Large intestine (tissue), 3 donors: ENCODE measurements at regions not wholly inside any gene's neighbourhood (a gene's known extent, or its start where the extent isn't known, plus 50 kb on each side); places are given as distances from the start of the nearest gene placed in this dataset.

Source experiments
- DNase-seq, 2 donors: peaks; one replicate each; pipeline versions ENCODE4 v3.0.0 to v3.0.0-alpha.2; 2013
- H3K27ac ChIP-seq: one replicate; pipeline ENCODE4 v1.5.1; 2013; ENCODE audit warnings: low read length
- H3K27me3 ChIP-seq: 2 replicates; pipeline ENCODE4 v1.6.1; 2013; ENCODE audit warnings: low read length; ENCODE audit not compliant: control insufficient read depth, insufficient read depth
- H3K36me3 ChIP-seq: 2 replicates; pipeline ENCODE4 v1.6.1; 2013; ENCODE audit warnings: low read length; ENCODE audit not compliant: control insufficient read depth, insufficient read depth
- H3K4me1 ChIP-seq: one replicate; pipeline ENCODE4 v1.6.1; 2013; ENCODE audit warnings: low read length; ENCODE audit not compliant: control insufficient read depth, insufficient read depth
- H3K4me3 ChIP-seq: one replicate; pipeline ENCODE4 v1.5.1; 2013; ENCODE audit warnings: low read length
- H3K9me3 ChIP-seq: one replicate; pipeline ENCODE4 v1.6.1; 2013; ENCODE audit warnings: mild to moderate bottlenecking, low read depth, low read length, moderate library complexity; ENCODE audit not compliant: control insufficient read depth
- WGBS: methylation state at CpG from one replicate; pipeline ENCODE4 v1.1.5; 2013; ENCODE audit warnings: low lambda C conversion rate; ENCODE audit not compliant: insufficient coverage; 5-methylcytosine and 5-hydroxymethylcytosine counted together

DNA sequence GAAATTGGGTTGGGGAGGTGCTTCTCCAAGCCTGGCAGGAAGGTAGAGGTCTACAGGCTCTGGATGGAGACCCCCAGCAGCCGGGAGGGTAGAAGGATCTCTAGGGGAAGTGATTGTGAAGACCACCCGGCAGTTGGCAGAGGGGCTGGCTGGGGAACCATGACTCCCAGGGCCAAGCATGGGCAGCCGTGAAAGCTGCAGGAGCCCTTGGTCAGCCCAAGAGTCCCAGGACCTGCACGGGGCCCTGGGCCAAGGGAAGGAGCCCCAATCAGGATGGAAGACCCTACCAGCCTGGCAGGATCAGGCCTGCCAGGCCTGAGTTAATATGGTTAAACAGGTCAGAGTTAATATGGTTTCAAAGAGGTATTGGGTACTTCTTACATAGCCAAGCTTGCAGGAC lies 126.3 kb upstream of the NANOS1 start:
- H3K4me3 ChIP-seq: no peak overlapping the region
- DNase-seq: no peak
- H3K9me3 ChIP-seq: no peaks in the 10 kb centered on the region
- no peaks in the 10 kb centered on the region for H3K36me3 ChIP-seq
- H3K4me1 ChIP-seq: no peaks in the 10 kb centered on the region
- no peaks in the 10 kb centered on the region for H3K27me3 ChIP-seq
- no peak overlapping the region for H3K27ac ChIP-seq
- WGBS: no CpG with 5 or more reads among the region's 4 CpGs

DNA sequence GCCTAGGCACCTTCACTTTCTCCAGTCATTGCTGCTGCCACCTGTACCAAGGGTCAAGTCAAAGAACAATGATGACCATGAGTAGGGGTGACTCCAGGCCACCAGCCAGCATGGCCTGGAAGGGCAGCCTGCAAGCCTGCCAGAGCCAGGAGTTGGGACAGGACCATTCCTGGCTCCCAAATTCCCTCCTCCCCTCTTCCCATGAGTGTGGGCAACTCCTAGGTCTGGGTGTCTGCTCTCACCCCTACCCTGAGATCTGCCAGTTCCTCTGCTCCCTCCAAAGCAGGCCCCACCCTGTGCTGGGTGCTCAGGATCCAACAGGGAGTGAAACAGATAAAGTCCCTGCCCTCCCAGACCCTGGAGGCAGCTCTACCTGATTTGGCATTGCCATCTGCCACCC lies 125.8 kb upstream of the NANOS1 start:
- Histone ChIP-seq H3K27me3 (no peaks in the 10 kb centered on the region), H3K4me3 (no peak overlapping the region), H3K4me1 (no peaks in the 10 kb centered on the region), H3K27ac (no peak overlapping the region), H3K9me3 (no peaks in the 10 kb centered on the region), H3K36me3 (no peaks in the 10 kb centered on the region)
- DNase-seq: no peak

DNA sequence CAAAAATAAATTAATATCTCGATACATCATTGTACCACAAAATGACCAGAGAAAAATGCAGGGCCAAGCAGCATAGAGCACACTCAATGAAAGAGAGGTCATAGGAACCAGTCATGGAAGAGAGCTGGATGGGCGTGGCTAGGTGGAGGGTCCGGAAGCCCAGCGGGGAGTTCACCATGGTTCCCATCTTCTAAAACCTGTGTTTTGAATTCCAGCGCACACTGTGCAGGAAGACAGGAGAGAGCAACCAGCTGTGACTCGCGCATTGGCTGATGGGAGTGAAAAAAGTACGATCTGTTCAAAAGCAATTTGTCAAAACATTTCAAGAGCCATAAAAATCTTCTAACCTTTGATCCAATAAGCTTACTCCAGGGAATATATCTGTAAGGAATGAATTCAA lies 125.2 kb upstream of the NANOS1 start:
- no peaks in the 10 kb centered on the region for H3K36me3 ChIP-seq
- 60% methylated on average over 1 of the region's 8 CpGs for WGBS

GRCh38 chr10:118907051-118907450 lies 122.5 kb upstream of the NANOS1 start:
- WGBS: no CpG with 5 or more reads among the region's 5 CpGs
- no peak overlapping the region for H3K4me3 ChIP-seq
- DNase-seq: no peak
- H3K36me3 ChIP-seq: no peaks in the 10 kb centered on the region
- no peak overlapping the region for H3K27ac ChIP-seq
- no peaks in the 10 kb centered on the region for H3K4me1 ChIP-seq
- H3K9me3 ChIP-seq: no peaks in the 10 kb centered on the region
- H3K27me3 ChIP-seq: no peaks in the 10 kb centered on the region

More for the DNA sequence above, 125.2 kb upstream of the NANOS1 start:
- Histone ChIP-seq H3K27ac (no peak overlapping the region), H3K4me3 (no peak overlapping the region), H3K9me3 (no peaks in the 10 kb centered on the region), H3K27me3 (no peaks in the 10 kb centered on the region), H3K4me1 (no peaks in the 10 kb centered on the region)
- no peak for DNase-seq

GRCh38 chr10:118908557-118909256 lies 120.8 kb upstream of the NANOS1 start:
- no peak for DNase-seq
- no CpG with 5 or more reads among the region's 16 CpGs for WGBS
- Histone ChIP-seq H3K27ac (no peak overlapping the region), H3K36me3 (no peaks in the 10 kb centered on the region), H3K4me3 (no peak overlapping the region), H3K4me1 (no peaks in the 10 kb centered on the region), H3K9me3 (no peaks in the 10 kb centered on the region), H3K27me3 (no peaks in the 10 kb centered on the region)

DNA sequence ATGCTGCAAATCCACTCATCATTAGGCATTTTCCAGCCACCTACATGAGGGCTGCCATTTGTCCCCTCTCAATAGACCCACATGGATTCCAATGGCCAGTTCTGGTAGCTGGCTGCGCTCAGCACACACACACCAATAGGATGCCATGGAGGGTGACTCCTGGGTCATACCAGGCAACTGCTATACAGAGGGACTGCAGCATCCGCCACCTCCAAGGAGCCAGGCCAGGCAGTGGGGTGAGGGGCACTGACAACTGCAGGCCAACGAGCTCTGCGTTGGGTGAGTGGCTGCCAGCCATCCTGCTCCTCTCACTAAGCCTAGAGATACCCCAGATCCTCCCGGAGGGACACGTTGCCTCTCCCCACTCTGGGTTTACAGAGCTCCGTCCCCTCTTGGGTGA lies 118.8 kb upstream of the NANOS1 start:
- H3K4me3 ChIP-seq: no peak overlapping the region
- no peaks in the 10 kb centered on the region for H3K27me3 ChIP-seq
- DNase-seq: no peak
- H3K9me3 ChIP-seq: no peaks in the 10 kb centered on the region
- no peaks in the 10 kb centered on the region for H3K4me1 ChIP-seq
- no peak overlapping the region for H3K27ac ChIP-seq
- H3K36me3 ChIP-seq: no peaks in the 10 kb centered on the region
- WGBS: no CpG with 5 or more reads among the region's 7 CpGs

- 100% methylated on average over 1 of the region's 5 CpGs for WGBS
Observed at GRCh38 chr10:118911363-118911762, 118.2 kb upstream of the NANOS1 start.

DNA sequence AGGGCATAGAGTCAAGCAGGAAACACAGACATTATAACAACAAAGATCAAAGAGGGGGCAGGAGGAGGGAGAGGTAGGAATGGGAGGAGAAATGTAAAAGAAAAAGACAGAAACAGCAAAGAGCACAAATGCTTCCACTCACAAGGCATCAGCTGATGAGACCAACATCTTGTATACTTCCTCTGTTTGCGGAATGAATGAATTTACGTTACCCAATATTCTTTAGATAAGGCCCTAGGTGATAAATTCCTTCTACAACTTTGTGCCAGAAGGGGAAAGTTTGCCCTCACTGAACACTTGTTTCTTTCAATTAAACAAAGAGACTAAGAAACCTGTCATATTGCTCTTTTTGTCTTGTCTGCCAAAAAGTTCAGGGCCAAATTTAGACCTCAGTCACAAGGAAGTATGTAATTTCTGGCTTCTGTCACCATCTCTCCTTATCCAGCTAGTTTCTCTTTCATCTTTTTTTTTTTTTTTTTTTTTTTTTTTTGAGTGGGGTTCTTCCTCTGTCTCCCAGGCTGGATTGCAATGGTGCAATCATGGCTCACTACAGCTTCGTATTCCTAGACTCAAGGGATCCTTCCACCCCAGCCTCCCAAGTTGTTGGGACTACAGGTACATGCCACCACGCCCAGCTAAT lies 116.4 kb upstream of the NANOS1 start:
- H3K36me3 ChIP-seq: no peaks in the 10 kb centered on the region
- no peak for DNase-seq
- 67% methylated on average over 2 of the region's 4 CpGs for WGBS
- H3K4me3 ChIP-seq: no peak overlapping the region
- H3K4me1 ChIP-seq: no peaks in the 10 kb centered on the region
- H3K27me3 ChIP-seq: no peaks in the 10 kb centered on the region
- H3K9me3 ChIP-seq: no peaks in the 10 kb centered on the region
- no peak overlapping the region for H3K27ac ChIP-seq

More at GRCh38 chr10:118911363-118911762, 118.2 kb upstream of the NANOS1 start:
- Histone ChIP-seq H3K4me1 (no peaks in the 10 kb centered on the region), H3K27ac (no peak overlapping the region), H3K9me3 (no peaks in the 10 kb centered on the region), H3K4me3 (no peak overlapping the region), H3K27me3 (no peaks in the 10 kb centered on the region), H3K36me3 (no peaks in the 10 kb centered on the region)
- no peak for DNase-seq

DNA sequence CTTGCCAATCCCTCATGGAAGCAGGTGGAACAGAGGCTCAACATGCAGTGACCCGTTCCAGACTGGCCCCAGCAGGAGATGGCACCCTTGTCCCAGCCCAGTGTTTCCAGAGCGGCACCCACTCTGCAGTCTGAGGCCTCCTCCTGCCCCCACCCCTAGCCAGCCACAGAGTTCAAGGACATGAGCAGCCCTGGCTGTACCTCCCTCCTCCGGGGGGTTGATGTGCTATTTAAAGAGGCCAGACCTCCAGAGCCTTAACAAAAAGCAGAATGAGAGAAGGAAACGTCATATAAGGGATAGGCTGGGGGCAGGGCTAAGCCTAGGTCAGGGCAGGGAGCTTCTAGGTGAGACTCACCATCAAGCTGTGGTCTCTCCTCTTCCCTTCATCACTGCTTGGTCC lies 115.7 kb upstream of the NANOS1 start:
- no peaks in the 10 kb centered on the region for H3K27me3 ChIP-seq
- no peaks in the 10 kb centered on the region for H3K4me1 ChIP-seq
- no peak overlapping the region for H3K4me3 ChIP-seq
- DNase-seq: no peak
- no peaks in the 10 kb centered on the region for H3K36me3 ChIP-seq
- WGBS: no CpG with 5 or more reads among the region's 4 CpGs
- H3K27ac ChIP-seq: no peak overlapping the region
- H3K9me3 ChIP-seq: no peaks in the 10 kb centered on the region

DNA sequence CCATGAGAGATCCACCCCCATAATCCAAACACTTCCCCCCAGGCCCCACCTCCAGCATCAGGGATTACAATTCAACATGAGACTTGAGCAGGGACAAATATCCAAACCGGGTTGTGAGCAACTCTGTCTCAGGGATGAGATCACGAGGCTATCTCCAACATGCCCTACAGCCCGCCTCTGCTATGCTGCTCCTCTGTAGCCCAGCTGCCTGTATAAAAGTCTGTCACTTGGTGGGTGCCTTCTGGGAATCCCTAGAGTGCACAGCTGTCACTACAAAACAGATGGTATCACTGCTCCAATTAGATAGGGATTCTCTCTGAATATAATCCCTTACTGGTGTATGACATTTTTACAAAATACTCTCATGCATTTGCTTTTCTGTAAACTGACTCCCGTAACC lies 114.9 kb upstream of the NANOS1 start:
- H3K9me3 ChIP-seq: no peaks in the 10 kb centered on the region
- no peaks in the 10 kb centered on the region for H3K36me3 ChIP-seq
- DNase-seq: no peak
- no peaks in the 10 kb centered on the region for H3K4me1 ChIP-seq
- H3K27ac ChIP-seq: no peak overlapping the region
- no peak overlapping the region for H3K4me3 ChIP-seq
- no peaks in the 10 kb centered on the region for H3K27me3 ChIP-seq
- WGBS: no CpG with 5 or more reads among the region's 4 CpGs

DNA sequence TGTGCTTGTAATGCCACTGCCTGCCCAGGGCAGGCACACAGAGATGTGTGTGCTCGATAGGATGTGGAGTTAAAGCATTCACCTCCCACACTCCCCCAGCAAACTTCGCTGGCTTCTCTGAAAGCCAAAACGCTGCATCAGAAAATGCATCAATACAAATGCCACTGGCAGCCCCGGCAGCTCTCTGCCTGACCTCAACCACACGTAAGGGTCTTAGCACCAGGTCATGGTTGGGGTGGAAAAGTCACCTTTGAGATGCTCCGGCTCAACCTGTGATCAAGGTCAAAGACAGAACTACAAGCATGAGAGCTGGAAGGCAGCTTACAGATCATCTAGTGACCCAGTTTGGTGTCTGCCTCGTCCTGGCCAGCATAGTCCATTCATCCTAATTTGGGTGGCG lies 114.4 kb upstream of the NANOS1 start:
- Histone ChIP-seq H3K9me3 (no peaks in the 10 kb centered on the region), H3K27me3 (no peaks in the 10 kb centered on the region), H3K36me3 (no peaks in the 10 kb centered on the region), H3K4me1 (no peaks in the 10 kb centered on the region), H3K27ac (no peak overlapping the region), H3K4me3 (no peak overlapping the region)
- WGBS: no CpG with 5 or more reads among the region's 8 CpGs
- DNase-seq: no peak
